GM10266 (cell line): ENCODE measurements at regions not wholly inside any gene's neighbourhood (a gene's known extent, or its start where the extent isn't known, plus 50 kb on each side); places are given as distances from the start of the nearest gene placed in this dataset.

Experiments
- DNase-seq: peaks from one replicate; pipeline ENCODE4 v3.0.0; 2012; ENCODE audit errors: extremely low spot score
- TF ChIP-seq, protein P1 (sequence below): IDR thresholded peaks from 2 replicates; pipeline ENCODE4 v1.5.1; 2012; ENCODE audit warnings: mild to moderate bottlenecking, low read depth; ENCODE audit not compliant: control insufficient read depth, insufficient read depth; ENCODE audit errors: missing control alignments

DNA sequence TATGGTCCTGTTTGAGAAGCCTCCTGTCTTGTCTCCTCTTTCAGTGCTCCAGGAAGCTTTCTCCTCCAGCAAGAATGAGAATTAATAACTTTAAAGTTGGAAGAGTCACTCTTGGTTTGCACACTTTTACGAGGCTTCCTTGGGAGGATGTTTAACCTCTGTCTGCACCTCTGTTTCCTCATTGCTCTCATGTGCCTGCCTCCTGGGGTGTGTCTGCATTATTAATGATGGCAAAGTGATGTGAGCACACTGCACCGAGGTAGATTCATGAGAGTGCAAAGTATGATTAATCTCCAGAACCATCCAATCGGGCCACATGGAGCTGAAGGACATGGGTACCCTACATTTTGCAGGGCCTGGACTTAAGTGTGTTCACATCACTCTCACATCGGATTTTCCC, 73.5 kb upstream of the TENM4 start:
- TF ChIP-seq, protein P1, sequence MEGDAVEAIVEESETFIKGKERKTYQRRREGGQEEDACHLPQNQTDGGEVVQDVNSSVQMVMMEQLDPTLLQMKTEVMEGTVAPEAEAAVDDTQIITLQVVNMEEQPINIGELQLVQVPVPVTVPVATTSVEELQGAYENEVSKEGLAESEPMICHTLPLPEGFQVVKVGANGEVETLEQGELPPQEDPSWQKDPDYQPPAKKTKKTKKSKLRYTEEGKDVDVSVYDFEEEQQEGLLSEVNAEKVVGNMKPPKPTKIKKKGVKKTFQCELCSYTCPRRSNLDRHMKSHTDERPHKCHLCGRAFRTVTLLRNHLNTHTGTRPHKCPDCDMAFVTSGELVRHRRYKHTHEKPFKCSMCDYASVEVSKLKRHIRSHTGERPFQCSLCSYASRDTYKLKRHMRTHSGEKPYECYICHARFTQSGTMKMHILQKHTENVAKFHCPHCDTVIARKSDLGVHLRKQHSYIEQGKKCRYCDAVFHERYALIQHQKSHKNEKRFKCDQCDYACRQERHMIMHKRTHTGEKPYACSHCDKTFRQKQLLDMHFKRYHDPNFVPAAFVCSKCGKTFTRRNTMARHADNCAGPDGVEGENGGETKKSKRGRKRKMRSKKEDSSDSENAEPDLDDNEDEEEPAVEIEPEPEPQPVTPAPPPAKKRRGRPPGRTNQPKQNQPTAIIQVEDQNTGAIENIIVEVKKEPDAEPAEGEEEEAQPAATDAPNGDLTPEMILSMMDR, result no peak
- DNase-seq, result no peak

DNA sequence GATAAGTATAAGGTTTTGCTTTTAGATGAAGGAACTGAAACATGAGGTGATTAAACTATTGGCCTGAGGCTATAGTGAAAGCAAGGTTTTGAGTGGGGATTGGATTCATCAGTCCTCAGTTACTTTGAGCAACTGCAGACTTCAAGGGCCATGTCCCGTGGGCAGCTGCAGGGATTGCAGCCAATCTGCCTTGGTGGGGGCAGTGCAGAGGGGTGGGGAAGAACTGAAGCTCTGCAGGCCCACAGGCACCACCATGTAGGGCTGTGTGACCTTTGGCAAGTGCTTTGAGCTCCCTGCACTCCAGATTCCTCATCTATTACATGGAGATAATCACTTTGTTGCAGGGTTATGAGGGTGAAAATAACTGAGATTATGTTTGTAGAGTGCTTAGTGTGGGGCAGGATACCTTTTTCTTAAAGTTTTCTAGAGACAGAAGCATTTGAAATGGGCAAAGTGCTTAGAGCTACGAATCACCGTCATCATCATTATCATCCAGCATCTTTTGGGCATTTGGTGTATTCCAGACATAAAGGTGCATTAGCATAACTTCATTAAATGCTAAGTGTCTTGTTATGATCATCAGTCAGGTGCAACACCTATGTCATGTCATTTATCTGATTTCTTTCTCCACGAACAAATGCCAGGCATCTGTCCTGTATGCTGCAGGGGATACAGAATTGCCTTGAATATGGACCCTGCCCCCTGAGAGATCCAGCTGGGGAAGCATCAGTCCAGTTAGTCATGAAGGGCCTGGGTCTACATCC, 72.1 kb upstream of the TENM4 start:
- DNase-seq, result no peak
- TF ChIP-seq, protein P1, result no peak

DNA sequence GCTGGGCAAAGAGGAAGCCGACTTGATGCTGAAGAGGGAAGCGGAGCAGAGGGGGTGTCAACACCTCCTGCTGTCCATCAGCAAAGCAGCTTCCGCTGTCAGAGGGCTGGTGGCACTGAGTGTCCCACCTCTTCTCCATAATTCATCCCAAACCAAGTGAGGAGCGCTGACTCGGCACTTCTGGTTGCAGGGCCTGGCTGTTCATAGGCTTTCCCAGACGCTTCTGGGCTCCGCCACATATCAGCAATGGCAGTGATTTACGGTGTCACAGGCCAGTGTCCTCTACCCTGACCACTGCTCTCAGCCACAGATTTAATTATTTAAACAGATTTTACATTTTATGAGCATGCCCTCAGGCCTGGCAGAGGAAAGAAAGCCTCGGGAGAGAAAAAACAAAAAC, 70.1 kb upstream of the TENM4 start:
- DNase-seq, result no peak
- TF ChIP-seq, protein P1, result no peak

DNA sequence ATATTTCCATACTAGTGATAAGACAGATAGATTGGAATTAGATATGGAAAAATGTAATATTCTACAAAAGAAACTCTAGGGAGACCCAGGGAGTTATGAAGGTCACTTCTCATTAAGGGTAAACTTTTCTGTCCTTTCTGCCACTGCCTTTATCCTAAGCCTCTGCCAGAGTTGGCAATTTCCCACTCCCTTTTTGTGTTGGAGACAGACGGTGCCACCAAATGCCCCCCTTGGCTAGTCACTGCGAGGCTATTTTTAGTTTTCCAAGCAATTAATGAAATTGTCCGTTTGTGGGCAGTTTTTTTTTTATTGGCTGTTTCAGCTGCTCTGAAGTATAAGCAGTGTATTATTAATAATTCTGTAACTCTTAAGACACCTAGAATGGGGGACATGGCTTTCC, 67.6 kb upstream of the TENM4 start:
- DNase-seq, result no peak
- TF ChIP-seq, protein P1, result no peak

DNA sequence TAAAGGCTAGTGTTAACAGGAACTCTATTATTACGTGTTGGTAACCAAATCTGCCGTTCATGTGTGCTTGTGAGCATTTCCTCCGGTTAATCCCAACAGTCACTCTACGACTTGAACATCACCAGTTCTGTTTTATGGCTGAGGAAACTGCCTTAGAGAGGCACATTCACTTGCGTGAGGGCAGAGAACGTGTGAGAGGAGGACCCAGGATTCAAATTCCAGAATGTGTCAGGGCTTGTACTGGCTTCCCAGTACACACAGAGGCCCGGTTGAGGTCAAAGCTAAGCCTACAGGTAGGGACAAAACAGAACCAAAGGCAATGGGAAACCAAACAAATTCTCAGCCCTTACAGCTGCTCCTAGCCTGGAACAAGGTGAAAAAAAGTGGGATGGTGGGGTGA, 66.9 kb upstream of the TENM4 start:
- no peak for DNase-seq
- TF ChIP-seq, protein P1, result no peak

DNA sequence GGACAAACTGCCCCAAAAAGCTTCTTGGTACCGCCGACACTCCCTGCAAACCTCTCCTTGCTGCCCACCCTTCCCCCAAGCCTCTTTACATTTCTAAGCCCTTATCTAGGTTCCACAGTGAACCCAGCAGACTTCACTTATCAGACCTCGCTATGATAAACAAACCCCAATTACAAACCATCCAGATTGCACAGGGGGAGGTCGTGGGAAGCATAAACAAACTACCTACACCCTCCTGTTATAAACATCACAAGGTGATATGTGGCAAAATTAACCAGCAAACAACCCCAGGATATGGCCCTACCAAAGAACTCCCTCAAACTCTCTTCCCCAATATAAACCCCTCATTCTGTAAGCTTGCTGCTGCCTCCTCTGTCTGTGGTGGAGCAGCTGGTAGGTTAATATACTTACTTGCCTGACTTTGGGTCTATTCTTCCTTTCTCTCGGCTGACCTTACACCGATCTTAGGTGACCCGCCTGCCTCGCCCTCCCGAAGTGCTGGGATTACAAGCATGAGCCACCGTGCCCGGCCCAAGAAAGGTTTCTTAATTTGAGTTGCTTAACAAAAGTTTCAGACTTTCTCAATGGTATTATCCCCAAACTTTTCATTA, 66.0 kb upstream of the TENM4 start:
- TF ChIP-seq, protein P1, result no peak

DNA sequence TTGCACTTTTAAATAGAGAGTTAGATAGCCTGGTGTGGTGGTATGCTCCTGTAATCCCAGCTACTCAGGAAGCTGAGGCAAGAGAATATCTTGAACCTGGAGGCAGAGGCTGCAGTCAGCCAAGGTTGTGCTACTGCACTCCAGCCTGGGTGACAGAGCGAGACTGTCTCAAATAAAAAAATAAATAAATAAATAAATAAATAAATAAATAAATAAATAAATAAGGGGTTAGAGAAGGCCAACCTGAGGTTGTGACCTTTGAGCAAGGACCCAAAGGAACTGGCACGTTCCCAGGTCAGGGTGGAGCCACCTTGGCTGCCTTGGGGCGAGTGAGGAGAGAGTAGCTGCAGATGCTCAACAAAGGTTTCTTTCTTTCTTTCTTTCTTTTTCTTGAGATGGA, 65.3 kb upstream of the TENM4 start:
- DNase-seq, result no peak
- TF ChIP-seq, protein P1, result no peak

More for the DNA sequence above, 66.0 kb upstream of the TENM4 start:
- no peak for DNase-seq
